Stimulated activated memory B cell treated with anti-CD40 and anti-IgM and Interleukin-4, amounts not matched to agents 10 μg/mL and 1 μg/mL and 100 μg/mL, for 72 hours (primary cell): ENCODE measurements at regions not wholly inside any gene's neighbourhood (a gene's known extent, or its start where the extent isn't known, plus 50 kb on each side); places are given as distances from the start of the nearest gene placed in this dataset.

ENCODE experiments used
- ATAC-seq: fragments of 150-1000 bp; cut with Tn5 transposase; 2 replicates; pipeline ENCODE4 v1.10.0; 2021
- H3K27ac Mint-ChIP-seq: one replicate; pipeline ENCODE4 v1.8.0; 2022; ENCODE audit warnings: mild to moderate bottlenecking, mixed read lengths
- H3K27me3 Mint-ChIP-seq: one replicate; pipeline ENCODE4 v1.8.0; 2022; ENCODE audit warnings: mixed read lengths
- H3K36me3 Mint-ChIP-seq: one replicate; pipeline ENCODE4 v1.8.0; 2022; ENCODE audit warnings: mixed read lengths
- H3K4me1 Mint-ChIP-seq: one replicate; pipeline ENCODE4 v1.8.0; 2022; ENCODE audit warnings: mixed read lengths
- H3K4me3 Mint-ChIP-seq: one replicate; pipeline ENCODE4 v1.8.0; 2022; ENCODE audit warnings: mild to moderate bottlenecking, moderate library complexity, mixed read lengths
- H3K9me3 Mint-ChIP-seq: one replicate; pipeline ENCODE4 v1.8.0; 2022; ENCODE audit warnings: mixed read lengths

GRCh38 chr2:76633276-76633921, 888.8 kb downstream of the LRRTM4 start:
- H3K4me3 Mint-ChIP-seq = no peak overlapping the region
- H3K36me3 Mint-ChIP-seq = no peaks in the 10 kb centered on the region
- peaks cover 4% of the 10 kb centered on the region for H3K9me3 Mint-ChIP-seq
- no peak overlapping the region for H3K27ac Mint-ChIP-seq
- no peak for ATAC-seq
- no peaks in the 10 kb centered on the region for H3K4me1 Mint-ChIP-seq
- no peaks in the 10 kb centered on the region for H3K27me3 Mint-ChIP-seq

GRCh38 chr2:76625101-76625500, 897.1 kb downstream of the LRRTM4 start:
- ATAC-seq = peak; percentile 34
- no peaks in the 10 kb centered on the region for H3K36me3 Mint-ChIP-seq
- H3K9me3 Mint-ChIP-seq = peaks cover 11% of the 10 kb centered on the region
- no peaks in the 10 kb centered on the region for H3K4me1 Mint-ChIP-seq
- H3K27me3 Mint-ChIP-seq = no peaks in the 10 kb centered on the region
- no peak overlapping the region for H3K27ac Mint-ChIP-seq
- H3K4me3 Mint-ChIP-seq = no peak overlapping the region

- no peak overlapping the region for H3K4me3 Mint-ChIP-seq
- H3K27me3 Mint-ChIP-seq = no peaks in the 10 kb centered on the region
- H3K36me3 Mint-ChIP-seq = no peaks in the 10 kb centered on the region
- H3K27ac Mint-ChIP-seq = no peak overlapping the region
- H3K4me1 Mint-ChIP-seq = no peaks in the 10 kb centered on the region
- peaks cover 6% of the 10 kb centered on the region for H3K9me3 Mint-ChIP-seq
- no peak for ATAC-seq
These were observed 902.6 kb upstream of the GCFC2 start for GRCh38 chr2:76613330-76613729.

GRCh38 chr2:76612764-76613163, 902.0 kb upstream of the GCFC2 start:
- H3K27me3 Mint-ChIP-seq = no peaks in the 10 kb centered on the region
- no peaks in the 10 kb centered on the region for H3K4me1 Mint-ChIP-seq
- peaks cover 4% of the 10 kb centered on the region for H3K9me3 Mint-ChIP-seq
- H3K27ac Mint-ChIP-seq = no peak overlapping the region
- H3K36me3 Mint-ChIP-seq = no peaks in the 10 kb centered on the region
- ATAC-seq = no peak
- no peak overlapping the region for H3K4me3 Mint-ChIP-seq

- H3K9me3 Mint-ChIP-seq = peaks cover 4% of the 10 kb centered on the region
- H3K27me3 Mint-ChIP-seq = no peaks in the 10 kb centered on the region
- no peak overlapping the region for H3K27ac Mint-ChIP-seq
- no peak overlapping the region for H3K4me3 Mint-ChIP-seq
- H3K36me3 Mint-ChIP-seq = no peaks in the 10 kb centered on the region
- no peak for ATAC-seq
- no peaks in the 10 kb centered on the region for H3K4me1 Mint-ChIP-seq
These were observed 899.7 kb upstream of the GCFC2 start for GRCh38 chr2:76610451-76610850.

- H3K9me3 Mint-ChIP-seq = peaks cover 4% of the 10 kb centered on the region
- peak; percentile 39 for ATAC-seq
- H3K4me3 Mint-ChIP-seq = no peak overlapping the region
- no peak overlapping the region for H3K27ac Mint-ChIP-seq
- no peaks in the 10 kb centered on the region for H3K27me3 Mint-ChIP-seq
- no peaks in the 10 kb centered on the region for H3K4me1 Mint-ChIP-seq
- no peaks in the 10 kb centered on the region for H3K36me3 Mint-ChIP-seq
These were observed 889.1 kb upstream of the GCFC2 start for GRCh38 chr2:76599732-76600368.

GRCh38 chr2:76584474-76584873, 873.8 kb upstream of the GCFC2 start:
- H3K9me3 Mint-ChIP-seq = peaks cover 7% of the 10 kb centered on the region
- no peak for ATAC-seq
- H3K36me3 Mint-ChIP-seq = no peaks in the 10 kb centered on the region
- no peaks in the 10 kb centered on the region for H3K27me3 Mint-ChIP-seq
- no peaks in the 10 kb centered on the region for H3K4me1 Mint-ChIP-seq
- H3K27ac Mint-ChIP-seq = no peak overlapping the region
- no peak overlapping the region for H3K4me3 Mint-ChIP-seq

- no peaks in the 10 kb centered on the region for H3K4me1 Mint-ChIP-seq
- H3K27ac Mint-ChIP-seq = no peak overlapping the region
- H3K4me3 Mint-ChIP-seq = no peak overlapping the region
- H3K9me3 Mint-ChIP-seq = peaks cover 23% of the 10 kb centered on the region
- H3K27me3 Mint-ChIP-seq = no peaks in the 10 kb centered on the region
- ATAC-seq = no peak
- no peaks in the 10 kb centered on the region for H3K36me3 Mint-ChIP-seq
These were observed 869.2 kb upstream of the GCFC2 start for GRCh38 chr2:76579911-76580310.

- ATAC-seq = no peak
- Mint-ChIP-seq H3K9me3 (peaks cover 11% of the 10 kb centered on the region), H3K27me3 (no peaks in the 10 kb centered on the region), H3K36me3 (no peaks in the 10 kb centered on the region), H3K4me3 (no peak overlapping the region), H3K27ac (no peak overlapping the region), H3K4me1 (no peaks in the 10 kb centered on the region)
These were observed 862.3 kb upstream of the GCFC2 start for GRCh38 chr2:76572981-76573380.

GRCh38 chr2:76569819-76570218, 859.1 kb upstream of the GCFC2 start:
- no peak for ATAC-seq
- H3K4me3 Mint-ChIP-seq = no peak overlapping the region
- no peaks in the 10 kb centered on the region for H3K27me3 Mint-ChIP-seq
- H3K36me3 Mint-ChIP-seq = no peaks in the 10 kb centered on the region
- H3K27ac Mint-ChIP-seq = no peak overlapping the region
- H3K4me1 Mint-ChIP-seq = no peaks in the 10 kb centered on the region
- no peaks in the 10 kb centered on the region for H3K9me3 Mint-ChIP-seq

GRCh38 chr2:76567478-76567877, 856.8 kb upstream of the GCFC2 start:
- Mint-ChIP-seq H3K27me3 (no peaks in the 10 kb centered on the region), H3K36me3 (no peaks in the 10 kb centered on the region), H3K4me3 (no peak overlapping the region), H3K9me3 (no peaks in the 10 kb centered on the region), H3K4me1 (no peaks in the 10 kb centered on the region), H3K27ac (no peak overlapping the region)
- ATAC-seq = no peak

- no peaks in the 10 kb centered on the region for H3K36me3 Mint-ChIP-seq
These were observed 854.0 kb upstream of the GCFC2 start for GRCh38 chr2:76564734-76565133.

GRCh38 chr2:76563730-76564129, 853.0 kb upstream of the GCFC2 start:
- no peak for ATAC-seq
- no peak overlapping the region for H3K4me3 Mint-ChIP-seq
- no peaks in the 10 kb centered on the region for H3K27me3 Mint-ChIP-seq
- H3K9me3 Mint-ChIP-seq = no peaks in the 10 kb centered on the region
- H3K4me1 Mint-ChIP-seq = no peaks in the 10 kb centered on the region
- no peak overlapping the region for H3K27ac Mint-ChIP-seq
- no peaks in the 10 kb centered on the region for H3K36me3 Mint-ChIP-seq

More at GRCh38 chr2:76564734-76565133, 854.0 kb upstream of the GCFC2 start:
- no peak for ATAC-seq
- Mint-ChIP-seq H3K27me3 (no peaks in the 10 kb centered on the region), H3K4me1 (no peaks in the 10 kb centered on the region), H3K9me3 (no peaks in the 10 kb centered on the region), H3K27ac (no peak overlapping the region), H3K4me3 (no peak overlapping the region)

- Mint-ChIP-seq H3K4me3 (no peak overlapping the region), H3K27ac (no peak overlapping the region), H3K27me3 (no peaks in the 10 kb centered on the region), H3K36me3 (no peaks in the 10 kb centered on the region), H3K9me3 (no peaks in the 10 kb centered on the region), H3K4me1 (no peaks in the 10 kb centered on the region)
- no peak for ATAC-seq
These were observed 847.4 kb upstream of the GCFC2 start for GRCh38 chr2:76558157-76558556.

- Mint-ChIP-seq H3K27me3 (no peaks in the 10 kb centered on the region), H3K4me1 (no peaks in the 10 kb centered on the region), H3K4me3 (no peak overlapping the region), H3K9me3 (no peaks in the 10 kb centered on the region), H3K27ac (no peak overlapping the region), H3K36me3 (no peaks in the 10 kb centered on the region)
- ATAC-seq = no peak
These were observed 845.3 kb upstream of the GCFC2 start for GRCh38 chr2:76556018-76556417.

- Mint-ChIP-seq H3K4me1 (no peaks in the 10 kb centered on the region), H3K4me3 (no peak overlapping the region), H3K27me3 (no peaks in the 10 kb centered on the region), H3K36me3 (no peaks in the 10 kb centered on the region), H3K27ac (no peak overlapping the region), H3K9me3 (peaks cover 3% of the 10 kb centered on the region)
- ATAC-seq = no peak
These were observed 835.5 kb upstream of the GCFC2 start for GRCh38 chr2:76546207-76546606.
